ENCODE measurements at regions not wholly inside any gene's neighbourhood (a gene's known extent, or its start where the extent isn't known, plus 50 kb on each side); places are given as distances from the start of the nearest gene placed in this dataset. TPM values are rescaled to one million over a fixed set of nuclear protein-coding genes. Genes with fewer than 3 reads are reported as not detected.

Small RNA genes in the stretch of these regions (microRNA-seq; reads per million reads assigned to microRNA genes)
- gene MIR1261 (not detected), gene MIR4490 (not detected)
